T-helper 1 cell treated with Interleukin-12 subunit alpha and Interleukin-12 subunit beta and Interleukin-4 antibody, amounts not matched to agents 30 μg/mL and 1 μg/mL, for 36 hours (primary cell): ENCODE measurements at regions not wholly inside any gene's neighbourhood (a gene's known extent, or its start where the extent isn't known, plus 50 kb on each side); places are given as distances from the start of the nearest gene placed in this dataset.
"Not testable (repeated sequence)": the region's sequence is repeated elsewhere in the genome, so short reads cannot be mapped to it uniquely, and the experiment has no call there.

Experiments
- H3K27ac Mint-ChIP-seq: one replicate; pipeline ENCODE4 v1.8.0; 2021; ENCODE audit warnings: mild to moderate bottlenecking, mixed read lengths
- H3K27me3 Mint-ChIP-seq: one replicate; pipeline ENCODE4 v1.8.0; 2021; ENCODE audit warnings: low read depth, mixed read lengths
- H3K36me3 Mint-ChIP-seq: one replicate; pipeline ENCODE4 v1.8.0; 2021; ENCODE audit warnings: low read depth, mixed read lengths
- H3K4me1 Mint-ChIP-seq: one replicate; pipeline ENCODE4 v1.8.0; 2021; ENCODE audit warnings: low read depth, mixed read lengths
- H3K4me3 Mint-ChIP-seq: one replicate; pipeline ENCODE4 v1.8.0; 2021; ENCODE audit warnings: mild to moderate bottlenecking, moderate library complexity, mixed read lengths
- H3K9me3 Mint-ChIP-seq: one replicate; pipeline ENCODE4 v1.8.0; 2021; ENCODE audit warnings: mixed read lengths

DNA sequence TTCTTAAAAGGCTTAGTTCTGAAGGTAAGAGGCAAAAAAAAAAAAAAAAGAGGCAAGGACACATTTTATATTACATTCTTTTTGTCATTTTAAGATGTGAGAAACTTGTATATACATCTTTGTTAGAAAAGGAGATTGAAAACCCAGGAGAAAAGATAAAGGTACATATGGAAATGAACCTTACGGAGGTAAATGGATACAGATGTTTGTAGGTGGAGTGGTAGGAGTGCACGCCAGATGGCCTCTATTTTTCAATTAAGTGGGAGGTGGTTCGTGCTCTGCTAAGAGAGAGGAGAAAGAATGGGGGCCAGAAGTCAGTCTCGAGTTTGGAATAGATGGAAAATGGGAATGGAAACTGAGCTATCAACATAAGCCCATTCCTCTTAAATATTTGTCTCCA is 622.5 kb upstream of the GHITM start:
- H3K27me3 Mint-ChIP-seq: no peaks in the 10 kb centered on the region
- no peak overlapping the region for H3K4me3 Mint-ChIP-seq
- H3K9me3 Mint-ChIP-seq: peaks cover 17% of the 10 kb centered on the region
- no peak overlapping the region for H3K27ac Mint-ChIP-seq
- no peaks in the 10 kb centered on the region for H3K4me1 Mint-ChIP-seq
- no peaks in the 10 kb centered on the region for H3K36me3 Mint-ChIP-seq

DNA sequence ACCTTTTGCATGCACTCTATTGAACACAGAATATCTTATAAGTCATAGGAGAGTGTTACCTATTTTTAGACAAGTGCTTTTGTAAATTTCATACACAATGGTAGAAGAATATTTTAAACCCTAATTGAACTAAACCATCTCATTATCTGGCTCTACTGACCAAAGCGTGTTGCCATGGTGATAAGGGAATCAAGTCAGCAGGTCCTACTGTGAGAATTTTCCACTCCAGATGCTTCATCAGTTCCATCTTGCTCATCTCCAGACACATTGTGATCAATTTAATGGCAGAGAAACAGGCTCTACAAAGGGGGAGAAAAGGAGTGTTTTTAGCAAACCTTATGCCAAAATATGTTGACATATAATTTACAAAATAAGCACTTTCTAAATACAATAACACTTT is 621.9 kb upstream of the GHITM start:
- no peaks in the 10 kb centered on the region for H3K4me1 Mint-ChIP-seq
- peaks cover 17% of the 10 kb centered on the region for H3K9me3 Mint-ChIP-seq
- H3K27ac Mint-ChIP-seq: no peak overlapping the region
- no peak overlapping the region for H3K4me3 Mint-ChIP-seq
- H3K36me3 Mint-ChIP-seq: no peaks in the 10 kb centered on the region
- no peaks in the 10 kb centered on the region for H3K27me3 Mint-ChIP-seq

DNA sequence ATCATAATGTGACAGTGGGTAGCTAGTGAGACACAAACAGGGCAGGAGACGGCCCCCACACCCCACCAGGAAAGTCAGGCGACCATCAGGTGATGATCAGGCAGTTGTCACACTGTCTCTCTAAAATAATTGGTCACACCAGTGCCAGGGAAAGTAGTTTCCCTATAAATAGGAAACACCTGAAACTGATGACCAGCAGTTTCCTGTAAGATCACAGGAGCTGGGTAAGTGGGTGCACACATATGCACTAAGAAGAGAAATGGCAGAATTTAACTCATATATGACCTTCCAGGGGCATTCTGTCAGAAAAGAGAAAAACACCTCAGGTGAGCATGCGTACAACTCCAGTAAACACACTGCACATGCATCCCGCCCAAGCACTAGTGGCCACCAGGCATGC is 620.5 kb upstream of the GHITM start:
- Mint-ChIP-seq H3K36me3 (no peaks in the 10 kb centered on the region), H3K9me3 (peaks cover 13% of the 10 kb centered on the region), H3K4me3 (no peak overlapping the region), H3K4me1 (no peaks in the 10 kb centered on the region), H3K27me3 (no peaks in the 10 kb centered on the region), H3K27ac (no peak overlapping the region)

DNA sequence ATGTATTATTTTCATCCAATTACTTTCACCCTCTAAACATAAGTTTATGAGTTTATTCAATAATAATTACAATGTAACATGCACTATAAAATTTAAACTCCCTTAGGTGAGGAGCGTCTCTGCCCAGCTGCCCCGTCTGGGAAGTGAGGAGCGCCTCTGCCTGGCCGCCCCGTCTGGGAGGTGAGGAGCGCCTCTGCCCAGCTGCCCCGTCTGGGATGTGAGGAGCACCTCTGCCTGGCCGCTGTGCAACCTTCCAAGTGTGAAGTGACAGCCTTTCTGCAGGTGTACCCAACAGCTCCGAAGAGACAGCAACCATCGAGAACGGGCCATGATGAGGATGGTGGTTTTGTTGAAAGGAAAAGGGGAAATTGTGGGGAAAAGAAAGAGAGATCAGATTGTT is 618.9 kb upstream of the GHITM start:
- H3K27ac Mint-ChIP-seq, H3K4me1 Mint-ChIP-seq, H3K36me3 Mint-ChIP-seq, H3K4me3 Mint-ChIP-seq, H3K27me3 Mint-ChIP-seq: not testable (repeated sequence)
- H3K9me3 Mint-ChIP-seq: peaks cover 21% of the 10 kb centered on the region

DNA sequence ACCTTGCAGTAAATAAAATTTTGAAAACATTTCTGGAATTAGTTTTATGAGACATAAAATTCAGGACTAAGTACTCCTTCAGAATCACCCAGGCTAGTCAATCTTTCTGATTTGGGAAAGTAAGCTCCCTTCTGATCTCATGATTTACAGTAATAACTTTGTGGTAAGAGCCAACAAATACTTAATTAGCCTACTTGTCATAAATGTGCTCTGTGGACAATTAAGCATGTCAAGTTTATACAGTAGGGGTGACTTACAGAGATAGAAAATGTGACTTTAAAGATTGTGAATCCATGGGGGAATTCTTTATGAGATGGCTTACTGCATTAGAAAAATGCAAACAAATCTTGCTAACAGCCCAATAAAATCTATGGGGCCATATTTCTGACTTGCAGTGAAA is 616.9 kb upstream of the GHITM start:
- Mint-ChIP-seq H3K27ac (no peak overlapping the region), H3K4me3 (no peak overlapping the region), H3K27me3 (no peaks in the 10 kb centered on the region), H3K36me3 (no peaks in the 10 kb centered on the region), H3K9me3 (peaks cover 33% of the 10 kb centered on the region), H3K4me1 (no peaks in the 10 kb centered on the region)

DNA sequence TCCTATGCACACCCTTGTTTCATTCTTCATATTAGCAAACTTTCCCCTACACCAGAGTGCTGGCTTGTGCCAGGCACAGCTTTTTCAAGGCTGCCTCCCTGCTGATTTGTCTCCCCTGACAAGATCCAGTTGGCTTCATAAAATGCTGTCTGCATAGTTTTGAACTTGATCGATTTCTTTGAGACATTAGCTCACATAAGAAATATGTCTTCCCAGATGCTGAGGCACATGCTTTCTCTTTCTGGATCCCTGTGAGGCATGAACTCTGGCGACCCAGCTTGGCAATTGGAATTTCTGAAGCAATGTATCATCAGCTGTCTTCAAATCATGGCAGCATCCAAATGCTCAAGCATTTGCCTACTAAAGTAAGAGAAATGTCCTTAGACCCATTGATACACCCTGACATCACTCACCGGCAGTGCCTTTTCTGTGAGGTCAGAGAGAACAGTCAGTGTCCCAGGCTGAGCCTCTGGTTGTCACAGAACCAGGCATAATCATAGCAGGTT is 616.4 kb upstream of the GHITM start:
- Mint-ChIP-seq H3K9me3 (peaks cover 38% of the 10 kb centered on the region), H3K36me3 (no peaks in the 10 kb centered on the region), H3K27me3 (no peaks in the 10 kb centered on the region), H3K4me1 (no peaks in the 10 kb centered on the region), H3K27ac (no peak overlapping the region), H3K4me3 (no peak overlapping the region)

DNA sequence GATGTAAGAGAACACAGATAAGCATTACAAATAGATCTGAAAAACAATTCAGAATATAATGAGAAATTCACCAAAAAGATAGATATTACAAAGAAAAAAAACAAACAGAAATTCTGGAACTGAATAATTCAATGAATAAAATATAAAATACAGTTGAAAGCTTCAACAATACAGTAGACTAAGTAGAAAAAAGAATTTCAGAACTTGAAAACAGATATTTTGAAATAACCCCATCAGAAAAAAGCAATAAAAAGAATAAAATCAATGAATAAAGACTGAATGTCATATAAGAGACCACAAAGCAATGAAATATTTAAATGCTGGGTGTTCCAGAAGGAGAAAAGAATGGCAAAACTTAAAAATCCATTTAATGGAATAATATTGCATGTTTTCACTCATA is 611.4 kb upstream of the GHITM start:
- H3K9me3 Mint-ChIP-seq: peaks cover 29% of the 10 kb centered on the region

DNA sequence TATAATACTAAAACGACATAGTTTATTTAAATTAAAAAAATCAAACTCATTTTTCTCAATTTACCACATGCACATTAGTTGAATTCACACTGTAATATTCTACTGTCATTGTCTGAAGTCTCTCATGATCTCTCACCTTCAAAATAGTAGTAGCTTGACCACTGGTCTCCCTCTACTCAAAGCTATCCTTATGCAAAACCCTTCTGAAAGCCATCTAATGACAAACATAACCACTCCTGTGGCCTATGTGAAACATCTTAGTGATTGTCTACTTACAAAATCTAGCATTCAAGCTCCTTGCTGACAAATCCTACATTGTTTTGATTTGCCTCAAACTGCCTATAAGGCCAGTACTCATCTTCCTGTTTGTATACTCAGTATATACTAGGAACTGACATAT is 606.0 kb upstream of the GHITM start:
- no peak overlapping the region for H3K4me3 Mint-ChIP-seq
- H3K9me3 Mint-ChIP-seq: peaks cover under 1% of the 10 kb centered on the region
- no peaks in the 10 kb centered on the region for H3K4me1 Mint-ChIP-seq
- H3K36me3 Mint-ChIP-seq: no peaks in the 10 kb centered on the region
- no peak overlapping the region for H3K27ac Mint-ChIP-seq
- no peaks in the 10 kb centered on the region for H3K27me3 Mint-ChIP-seq

More for the DNA sequence above, 611.4 kb upstream of the GHITM start:
- Mint-ChIP-seq H3K27me3 (no peaks in the 10 kb centered on the region), H3K4me3 (no peak overlapping the region), H3K4me1 (no peaks in the 10 kb centered on the region), H3K27ac (no peak overlapping the region), H3K36me3 (no peaks in the 10 kb centered on the region)

DNA sequence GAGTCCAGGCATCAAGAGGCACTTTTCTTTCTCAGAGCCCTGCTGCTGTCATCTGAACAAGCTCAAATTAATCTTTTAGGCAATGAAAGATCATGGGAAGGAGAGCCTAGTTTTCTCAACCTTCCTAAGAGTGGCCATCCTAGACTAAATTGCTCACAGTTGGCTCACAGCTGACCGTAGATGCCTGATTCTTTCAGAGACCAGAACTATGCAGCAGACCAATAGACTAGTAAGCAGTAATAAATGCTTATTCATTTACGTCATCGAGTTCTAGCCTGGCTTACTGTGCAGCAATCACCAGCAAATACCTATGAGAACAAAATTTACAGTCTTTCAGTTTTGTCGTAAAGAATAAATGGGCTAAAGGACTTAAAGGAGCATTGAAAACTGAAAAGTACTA is 602.9 kb upstream of the GHITM start:
- Mint-ChIP-seq H3K4me1 (no peaks in the 10 kb centered on the region), H3K4me3 (no peak overlapping the region), H3K27ac (no peak overlapping the region), H3K9me3 (no peaks in the 10 kb centered on the region), H3K36me3 (no peaks in the 10 kb centered on the region), H3K27me3 (no peaks in the 10 kb centered on the region)

DNA sequence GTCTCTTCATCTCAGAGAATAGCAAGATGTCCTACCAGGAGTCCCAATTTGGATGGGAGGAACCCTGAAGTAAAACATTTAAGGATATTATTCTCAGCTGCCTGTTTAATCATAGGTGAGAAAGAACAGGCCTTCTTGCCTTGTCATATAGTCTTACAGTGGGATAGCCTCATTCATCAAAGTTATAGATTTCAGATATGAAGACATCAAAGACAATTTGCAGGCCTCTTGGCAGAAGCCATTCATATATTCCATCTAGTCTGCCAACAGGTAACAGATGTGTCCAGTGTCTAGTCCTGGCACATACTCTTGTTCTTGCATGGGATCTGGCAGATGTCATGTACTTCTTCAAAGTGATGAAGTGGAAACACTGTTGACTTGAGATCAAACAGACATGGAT is 601.3 kb upstream of the GHITM start:
- no peaks in the 10 kb centered on the region for H3K9me3 Mint-ChIP-seq
- no peak overlapping the region for H3K4me3 Mint-ChIP-seq
- H3K27me3 Mint-ChIP-seq: no peaks in the 10 kb centered on the region
- no peaks in the 10 kb centered on the region for H3K36me3 Mint-ChIP-seq
- H3K27ac Mint-ChIP-seq: no peak overlapping the region
- no peaks in the 10 kb centered on the region for H3K4me1 Mint-ChIP-seq

DNA sequence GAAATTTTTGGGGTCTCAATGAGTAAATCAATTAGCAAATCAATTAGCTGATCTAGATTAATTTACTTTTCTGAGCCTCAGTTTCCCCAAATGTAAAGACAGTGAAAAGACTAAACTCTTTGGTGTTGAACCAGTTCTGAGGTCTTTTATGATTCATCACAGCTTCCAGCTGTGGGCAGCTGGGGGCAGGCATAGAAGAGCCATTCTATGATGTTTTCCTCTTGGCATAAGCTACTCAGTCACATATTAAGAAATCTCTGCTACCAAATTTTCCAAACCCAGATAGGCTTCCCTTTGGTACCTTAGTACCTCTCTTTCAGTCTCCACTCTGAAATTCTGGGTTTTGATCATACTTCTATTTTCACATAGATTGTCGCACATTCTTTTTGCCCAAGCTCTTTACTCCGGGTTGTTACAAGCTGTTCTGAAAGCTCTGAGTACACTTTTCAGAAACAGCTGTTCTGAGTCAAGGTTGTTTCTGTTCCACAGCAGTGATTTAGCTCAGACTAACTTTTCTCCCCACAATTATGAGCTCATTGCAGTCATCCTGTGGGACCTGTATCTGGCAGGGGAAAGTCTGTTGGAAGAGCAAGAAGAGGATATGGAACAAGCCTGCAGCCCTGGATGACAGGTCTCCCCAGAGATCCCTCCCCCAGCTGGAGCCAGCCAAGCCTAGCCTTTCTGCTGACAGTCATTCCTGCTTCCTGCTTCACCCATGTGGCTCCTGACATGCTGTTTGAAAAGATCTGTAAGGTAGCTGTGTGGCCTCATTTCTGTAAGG is 599.6 kb upstream of the GHITM start:
- no peaks in the 10 kb centered on the region for H3K27me3 Mint-ChIP-seq
- H3K36me3 Mint-ChIP-seq: no peaks in the 10 kb centered on the region
- no peak overlapping the region for H3K4me3 Mint-ChIP-seq
- H3K27ac Mint-ChIP-seq: no peak overlapping the region
- no peaks in the 10 kb centered on the region for H3K4me1 Mint-ChIP-seq
- no peaks in the 10 kb centered on the region for H3K9me3 Mint-ChIP-seq

DNA sequence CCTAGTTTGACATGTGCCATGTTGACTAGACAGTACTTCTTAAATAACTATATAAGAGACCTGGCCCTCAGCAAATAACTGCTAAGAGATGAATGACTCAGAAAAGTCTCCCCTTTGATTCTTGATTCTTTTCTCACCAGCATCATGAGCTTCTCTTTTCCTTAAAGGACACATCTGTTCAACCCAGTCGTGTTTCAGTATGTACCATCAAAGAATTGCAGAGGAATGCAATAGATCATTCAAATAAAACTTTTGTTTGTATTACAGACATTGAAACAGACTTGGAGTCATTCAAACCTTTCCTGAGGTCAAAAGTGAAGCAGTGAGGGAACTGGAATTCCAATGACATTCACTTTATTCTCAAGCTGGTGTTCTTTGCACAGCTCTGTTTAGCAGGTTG is 598.3 kb upstream of the GHITM start:
- Mint-ChIP-seq H3K27ac (no peak overlapping the region), H3K9me3 (no peaks in the 10 kb centered on the region), H3K4me3 (no peak overlapping the region), H3K36me3 (no peaks in the 10 kb centered on the region), H3K4me1 (no peaks in the 10 kb centered on the region), H3K27me3 (no peaks in the 10 kb centered on the region)

DNA sequence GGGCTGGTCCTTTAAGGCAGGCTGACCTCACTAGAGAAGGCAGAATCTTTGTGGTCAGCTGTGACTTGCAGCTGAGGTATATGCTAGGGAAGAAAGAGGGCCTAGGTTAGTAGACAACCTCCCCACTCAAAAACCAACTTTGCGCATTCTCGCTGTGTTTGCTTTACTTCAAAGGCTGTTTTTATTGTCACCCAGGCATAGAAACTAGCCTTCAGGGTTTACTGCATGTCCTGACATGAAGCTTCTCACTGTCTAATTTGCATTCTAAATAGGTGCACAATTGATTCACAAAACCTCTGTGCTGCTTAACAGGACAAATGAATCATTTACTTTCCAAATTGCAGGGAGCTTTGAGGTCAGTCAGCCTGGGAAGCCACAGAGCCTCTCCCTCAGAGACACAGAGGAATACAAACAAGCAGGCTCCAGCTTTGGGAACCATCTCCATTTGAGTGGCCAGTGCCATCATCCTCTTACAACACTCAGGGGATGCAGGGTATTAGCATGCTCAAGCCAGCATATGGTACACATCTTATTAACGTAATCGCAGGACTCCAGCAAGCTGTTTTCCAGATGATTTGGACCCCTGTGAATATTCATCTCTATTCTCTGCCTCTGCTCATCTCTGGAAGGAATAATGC is 596.4 kb upstream of the GHITM start:
- Mint-ChIP-seq H3K27me3 (no peaks in the 10 kb centered on the region), H3K4me3 (no peak overlapping the region), H3K9me3 (no peaks in the 10 kb centered on the region), H3K27ac (no peak overlapping the region), H3K4me1 (no peaks in the 10 kb centered on the region), H3K36me3 (no peaks in the 10 kb centered on the region)

DNA sequence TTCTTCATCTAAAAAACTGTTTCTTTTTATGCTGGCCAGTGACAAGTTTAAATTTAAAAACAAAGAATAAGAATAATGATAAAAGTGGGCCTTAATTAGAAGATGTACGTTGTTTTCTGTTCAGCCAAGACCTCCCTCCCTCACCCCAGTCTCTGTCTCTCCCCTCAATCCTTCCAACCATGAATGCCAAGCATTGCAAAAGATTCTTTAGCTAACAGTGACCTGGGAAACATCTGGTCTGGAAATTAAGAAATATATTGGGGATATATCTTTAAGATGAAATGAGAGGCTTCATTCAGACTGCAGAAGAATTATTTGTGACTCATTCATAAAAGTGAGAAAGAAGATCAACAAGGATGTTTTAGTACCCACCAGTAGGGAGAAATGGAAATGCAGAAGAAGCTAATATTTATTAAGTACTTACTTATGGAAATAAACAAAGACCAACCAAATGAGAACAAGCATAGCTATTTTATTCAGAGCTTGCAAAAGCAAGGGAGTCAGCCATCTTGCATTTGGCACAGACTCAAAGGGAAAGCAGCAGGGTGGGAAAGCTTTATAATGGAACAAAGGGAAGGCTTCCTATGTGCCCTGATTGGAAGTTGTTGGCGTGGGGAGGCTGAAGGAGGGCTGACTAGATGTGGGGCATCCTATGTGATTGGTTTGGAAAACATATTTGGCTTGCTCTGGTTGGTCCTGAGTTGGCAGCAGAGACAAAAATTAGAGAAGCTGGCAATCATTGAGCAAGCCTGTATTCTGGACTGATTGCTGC is 595.4 kb upstream of the GHITM start:
- H3K27ac Mint-ChIP-seq: no peak overlapping the region
- no peaks in the 10 kb centered on the region for H3K4me1 Mint-ChIP-seq
- no peaks in the 10 kb centered on the region for H3K36me3 Mint-ChIP-seq
- no peaks in the 10 kb centered on the region for H3K9me3 Mint-ChIP-seq
- no peak overlapping the region for H3K4me3 Mint-ChIP-seq
- no peaks in the 10 kb centered on the region for H3K27me3 Mint-ChIP-seq

DNA sequence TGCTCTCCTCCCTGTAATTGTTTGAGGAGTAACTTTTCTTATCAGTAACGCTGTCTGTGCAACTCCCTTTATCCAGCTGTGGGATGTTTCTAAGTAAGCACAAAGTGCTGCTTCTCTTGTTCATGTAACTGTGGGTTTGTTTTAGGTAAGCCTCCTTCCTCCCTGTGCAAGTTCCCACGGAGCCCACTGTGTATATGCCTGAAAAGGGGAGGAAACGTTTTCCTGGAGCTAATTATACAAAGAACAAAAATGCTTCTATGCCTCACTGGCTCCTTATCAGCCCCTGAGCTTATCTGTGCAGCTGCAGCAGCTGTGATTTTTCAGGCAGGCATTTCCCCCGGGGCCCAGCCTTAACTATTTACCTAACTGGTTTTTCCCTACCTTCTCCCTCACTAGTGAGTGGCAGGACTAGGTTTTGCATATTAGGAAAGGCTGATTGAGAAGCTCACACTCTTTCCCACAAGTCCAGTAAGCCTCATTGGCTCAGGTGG is 593.4 kb upstream of the GHITM start:
- Mint-ChIP-seq H3K36me3 (no peaks in the 10 kb centered on the region), H3K4me3 (no peak overlapping the region), H3K4me1 (no peaks in the 10 kb centered on the region), H3K27ac (no peak overlapping the region), H3K27me3 (no peaks in the 10 kb centered on the region), H3K9me3 (no peaks in the 10 kb centered on the region)
